ENCODE measurements at regions not wholly inside any gene's neighbourhood (a gene's known extent, or its start where the extent isn't known, plus 50 kb on each side); places are given as distances from the start of the nearest gene placed in this dataset.
"Not testable (repeated sequence)": the region's sequence is repeated elsewhere in the genome, so short reads cannot be mapped to it uniquely, and the experiment has no call there.

GRCh38 chr18:64734063-64734462 is 585.2 kb upstream of the LINC00305 start:
- Histone ChIP-seq H3K79me2 (no peaks in the 10 kb centered on the region), H3K27ac (no peak overlapping the region), H3K27me3 (ENCODE audit: control insufficient read depth, insufficient read depth, low read length) (no peaks in the 10 kb centered on the region), H3K9me3 (ENCODE audit: control insufficient read depth, low read length) (no peaks in the 10 kb centered on the region), H3K4me1 (no peaks in the 10 kb centered on the region), H3K4me2 (ENCODE audit: low read length) (no peak overlapping the region), H3K9ac (no peak overlapping the region), H2AFZ (no peak overlapping the region), H3K4me3 (ENCODE audit: low read depth, low read length) (no peak overlapping the region), H3K36me3 (ENCODE audit: control insufficient read depth, insufficient read depth, low read length) (no peaks in the 10 kb centered on the region)
- TF ChIP-seq CTCF (IDR thresholded peaks at IDR 0.05), result no peak

- not testable (repeated sequence) for H3K4me3 ChIP-seq (ENCODE audit: low read depth, low read length); H3K9me3 ChIP-seq (ENCODE audit: control insufficient read depth, low read length); H3K4me2 ChIP-seq (ENCODE audit: low read length); H3K9ac ChIP-seq; H3K4me1 ChIP-seq; H3K36me3 ChIP-seq (ENCODE audit: control insufficient read depth, insufficient read depth, low read length); H3K27ac ChIP-seq; H3K27me3 ChIP-seq (ENCODE audit: control insufficient read depth, insufficient read depth, low read length); H3K79me2 ChIP-seq; H2AFZ ChIP-seq
These were observed 576.8 kb upstream of the LINC00305 start for GRCh38 chr18:64725657-64726056.

GRCh38 chr18:64720781-64721464 is 572.0 kb upstream of the LINC00305 start:
- Histone ChIP-seq H3K36me3 (ENCODE audit: control insufficient read depth, insufficient read depth, low read length) (no peaks in the 10 kb centered on the region), H3K4me2 (ENCODE audit: low read length) (no peak overlapping the region), H2AFZ (no peak overlapping the region), H3K4me1 (no peaks in the 10 kb centered on the region), H3K27ac (no peak overlapping the region), H3K27me3 (ENCODE audit: control insufficient read depth, insufficient read depth, low read length) (no peaks in the 10 kb centered on the region), H3K9me3 (ENCODE audit: control insufficient read depth, low read length) (no peaks in the 10 kb centered on the region), H3K4me3 (ENCODE audit: low read depth, low read length) (no peak overlapping the region), H3K79me2 (no peaks in the 10 kb centered on the region), H3K9ac (no peak overlapping the region)
- no peak for TF ChIP-seq CTCF (IDR thresholded peaks at IDR 0.05)

- Histone ChIP-seq H3K9ac (no peak overlapping the region), H3K4me2 (ENCODE audit: low read length) (no peak overlapping the region), H3K4me3 (ENCODE audit: low read depth, low read length) (no peak overlapping the region), H3K36me3 (ENCODE audit: control insufficient read depth, insufficient read depth, low read length) (no peaks in the 10 kb centered on the region), H3K79me2 (no peaks in the 10 kb centered on the region), H2AFZ (no peak overlapping the region), H3K27me3 (ENCODE audit: control insufficient read depth, insufficient read depth, low read length) (no peaks in the 10 kb centered on the region), H3K9me3 (ENCODE audit: control insufficient read depth, low read length) (no peaks in the 10 kb centered on the region), H3K27ac (no peak overlapping the region), H3K4me1 (no peaks in the 10 kb centered on the region)
- no peak for TF ChIP-seq CTCF (IDR thresholded peaks at IDR 0.05)
These were observed 569.9 kb upstream of the LINC00305 start for GRCh38 chr18:64718808-64719207.

- H3K9me3 ChIP-seq (ENCODE audit: control insufficient read depth, low read length), result no peaks in the 10 kb centered on the region
- no peaks in the 10 kb centered on the region for H3K79me2 ChIP-seq
- TF ChIP-seq CTCF (IDR thresholded peaks at IDR 0.05), result no peak
- H3K36me3 ChIP-seq (ENCODE audit: control insufficient read depth, insufficient read depth, low read length), result no peaks in the 10 kb centered on the region
- no peak overlapping the region for H3K4me2 ChIP-seq (ENCODE audit: low read length)
- no peak overlapping the region for H3K27ac ChIP-seq
- H3K4me3 ChIP-seq (ENCODE audit: low read depth, low read length), result no peak overlapping the region
- H3K27me3 ChIP-seq (ENCODE audit: control insufficient read depth, insufficient read depth, low read length), result no peaks in the 10 kb centered on the region
- no peaks in the 10 kb centered on the region for H3K4me1 ChIP-seq
- H2AFZ ChIP-seq, result no peak overlapping the region
- H3K9ac ChIP-seq, result no peak overlapping the region
These were observed 568.1 kb upstream of the LINC00305 start for GRCh38 chr18:64717026-64717425.
